ENCODE measurements at regions not wholly inside any gene's neighbourhood (a gene's known extent, or its start where the extent isn't known, plus 50 kb on each side); places are given as distances from the start of the nearest gene placed in this dataset.

GRCh38 chr5:124627815-124628595 lies 118.4 kb downstream of the ZNF608 start:
- no peak overlapping the region for H3K4me3 Mint-ChIP-seq (ENCODE audit: low read depth, unreplicated experiment)
- H3K9me3 Mint-ChIP-seq (ENCODE audit: low read depth, unreplicated experiment), result no peaks in the 10 kb centered on the region
- H3K36me3 Mint-ChIP-seq (ENCODE audit: insufficient read depth, unreplicated experiment), result no peaks in the 10 kb centered on the region
- H3K27ac Mint-ChIP-seq (ENCODE audit: unreplicated experiment), result peak overlapping the region; percentile 65
- TF ChIP-seq CTCF (IDR thresholded peaks at IDR 0.05; ENCODE audit: unreplicated experiment), result no peak
- H3K27me3 Mint-ChIP-seq (ENCODE audit: unreplicated experiment), result no peaks in the 10 kb centered on the region
- H3K4me1 Mint-ChIP-seq (ENCODE audit: low read depth, unreplicated experiment), result peaks cover 25% of the 10 kb centered on the region
- no peak for DNase-seq
- BruUV-seq (replicated peaks), result no TSS peak
- CTCF ChIA-PET, result interaction anchor here (1.2 kb wide), 1 partner anchor 31 kb away, joined by 3 read pairs; no protein-coding TSS in a partner anchor
- intact Hi-C loops (cut with micrococcal nuclease; ENCODE audit: unreplicated experiment), result no loop called here

GRCh38 chr5:124626053-124626452 lies 120.4 kb downstream of the ZNF608 start:
- CTCF ChIA-PET, result interaction anchor here (1.2 kb wide), 1 partner anchor 27 kb away, joined by 4 read pairs; no protein-coding TSS in a partner anchor
- TF ChIP-seq CTCF (IDR thresholded peaks at IDR 0.05; ENCODE audit: unreplicated experiment), result no peak
- peaks cover 18% of the 10 kb centered on the region for H3K4me1 Mint-ChIP-seq (ENCODE audit: low read depth, unreplicated experiment)
- no peaks in the 10 kb centered on the region for H3K36me3 Mint-ChIP-seq (ENCODE audit: insufficient read depth, unreplicated experiment)
- H3K9me3 Mint-ChIP-seq (ENCODE audit: low read depth, unreplicated experiment), result no peaks in the 10 kb centered on the region
- no TSS peak for BruUV-seq (replicated peaks)
- intact Hi-C loops (cut with micrococcal nuclease; ENCODE audit: unreplicated experiment), result no loop called here
- H3K4me3 Mint-ChIP-seq (ENCODE audit: low read depth, unreplicated experiment), result no peak overlapping the region
- no peaks in the 10 kb centered on the region for H3K27me3 Mint-ChIP-seq (ENCODE audit: unreplicated experiment)
- DNase-seq, result no peak
- no peak overlapping the region for H3K27ac Mint-ChIP-seq (ENCODE audit: unreplicated experiment)

- Mint-ChIP-seq H3K27me3 (ENCODE audit: unreplicated experiment) (no peaks in the 10 kb centered on the region), H3K27ac (ENCODE audit: unreplicated experiment) (no peak overlapping the region), H3K9me3 (ENCODE audit: low read depth, unreplicated experiment) (no peaks in the 10 kb centered on the region), H3K36me3 (ENCODE audit: insufficient read depth, unreplicated experiment) (no peaks in the 10 kb centered on the region), H3K4me1 (ENCODE audit: low read depth, unreplicated experiment) (peaks cover 5% of the 10 kb centered on the region), H3K4me3 (ENCODE audit: low read depth, unreplicated experiment) (no peak overlapping the region)
- intact Hi-C loops (cut with micrococcal nuclease; ENCODE audit: unreplicated experiment), result no loop called here
- DNase-seq, result no peak
- no TSS peak for BruUV-seq (replicated peaks)
- CTCF ChIA-PET, result no interaction called here
- no peak for TF ChIP-seq CTCF (IDR thresholded peaks at IDR 0.05; ENCODE audit: unreplicated experiment)
These were observed 123.2 kb downstream of the ZNF608 start for GRCh38 chr5:124623265-124623664.

- Mint-ChIP-seq H3K36me3 (ENCODE audit: insufficient read depth, unreplicated experiment) (no peaks in the 10 kb centered on the region), H3K27ac (ENCODE audit: unreplicated experiment) (no peak overlapping the region), H3K4me1 (ENCODE audit: low read depth, unreplicated experiment) (peaks cover 1% of the 10 kb centered on the region), H3K9me3 (ENCODE audit: low read depth, unreplicated experiment) (no peaks in the 10 kb centered on the region), H3K27me3 (ENCODE audit: unreplicated experiment) (no peaks in the 10 kb centered on the region), H3K4me3 (ENCODE audit: low read depth, unreplicated experiment) (no peak overlapping the region)
- DNase-seq, result no peak
- TF ChIP-seq CTCF (IDR thresholded peaks at IDR 0.05; ENCODE audit: unreplicated experiment), result no peak
- BruUV-seq (replicated peaks), result no TSS peak
- intact Hi-C loops (cut with micrococcal nuclease; ENCODE audit: unreplicated experiment), result no loop called here
- CTCF ChIA-PET, result no interaction called here
These were observed 123.6 kb downstream of the ZNF608 start for GRCh38 chr5:124622851-124623250.
